PFSK-1 (cell line): ENCODE measurements at regions not wholly inside any gene's neighbourhood (a gene's known extent, or its start where the extent isn't known, plus 50 kb on each side); places are given as distances from the start of the nearest gene placed in this dataset.

Experiments
- FOXP2 ChIP-seq: optimal IDR thresholded peaks from 2 replicates; pipeline ENCODE3; 2011; ENCODE audit warnings: borderline replicate concordance, control low read depth, inconsistent platforms; ENCODE audit not compliant: insufficient read depth; ENCODE audit errors: extremely low read length, extremely low read depth
- POLR2AphosphoS5 ChIP-seq: IDR thresholded peaks from 2 replicates; pipeline ENCODE4 v1.6.1; 2012; ENCODE audit warnings: low read depth, mild to moderate bottlenecking, control low read depth, low read length, moderate library complexity
- SIN3A ChIP-seq: IDR thresholded peaks from 2 replicates; pipeline ENCODE4 v1.6.1; 2012; ENCODE audit warnings: mild to moderate bottlenecking, low read length, moderate library complexity, borderline replicate concordance; ENCODE audit not compliant: insufficient read depth
- TAF1 ChIP-seq: IDR thresholded peaks from 2 replicates; pipeline ENCODE4 v1.6.1; 2012; ENCODE audit warnings: low read length, control low read depth, borderline replicate concordance; ENCODE audit not compliant: insufficient read depth
- TF ChIP-seq, protein P1 (sequence below), 2 experiments: IDR thresholded peaks; 2 replicates each; pipeline versions ENCODE4 v1.6.1 to v1.8.0; 2011 to 2012; ENCODE audit warnings: low read depth in 2 of 2, low read length in 2 of 2, control low read depth in 1 of 2, inconsistent platforms in 1 of 2, mild to moderate bottlenecking in 1 of 2, moderate library complexity in 1 of 2; ENCODE audit not compliant: insufficient read depth in 1 of 2

DNA sequence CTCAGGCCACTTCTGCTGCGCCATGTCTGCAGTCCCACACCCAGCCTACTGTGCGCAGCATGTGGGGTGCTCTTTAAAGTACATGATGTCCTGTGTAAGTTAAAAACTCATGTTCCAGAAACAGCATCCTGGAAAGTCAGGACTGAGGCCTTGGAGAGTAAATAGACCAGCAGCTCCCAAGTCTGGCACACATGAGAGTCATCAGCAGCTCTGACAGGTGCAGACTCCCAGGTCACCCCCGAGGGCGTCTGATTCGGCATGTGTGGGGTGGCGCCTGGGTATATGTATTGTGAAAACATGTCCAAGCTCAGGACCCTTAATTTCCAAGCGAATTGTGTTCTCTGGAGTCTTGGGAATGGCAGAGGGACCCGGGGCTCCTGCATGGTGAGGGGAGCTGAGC is 120.1 kb upstream of the RUNX3 start:
- TF ChIP-seq FOXP2 (no peak), POLR2AphosphoS5 (no peak), SIN3A (no peak), TAF1 (no peak)
- TF ChIP-seq, protein P1, sequence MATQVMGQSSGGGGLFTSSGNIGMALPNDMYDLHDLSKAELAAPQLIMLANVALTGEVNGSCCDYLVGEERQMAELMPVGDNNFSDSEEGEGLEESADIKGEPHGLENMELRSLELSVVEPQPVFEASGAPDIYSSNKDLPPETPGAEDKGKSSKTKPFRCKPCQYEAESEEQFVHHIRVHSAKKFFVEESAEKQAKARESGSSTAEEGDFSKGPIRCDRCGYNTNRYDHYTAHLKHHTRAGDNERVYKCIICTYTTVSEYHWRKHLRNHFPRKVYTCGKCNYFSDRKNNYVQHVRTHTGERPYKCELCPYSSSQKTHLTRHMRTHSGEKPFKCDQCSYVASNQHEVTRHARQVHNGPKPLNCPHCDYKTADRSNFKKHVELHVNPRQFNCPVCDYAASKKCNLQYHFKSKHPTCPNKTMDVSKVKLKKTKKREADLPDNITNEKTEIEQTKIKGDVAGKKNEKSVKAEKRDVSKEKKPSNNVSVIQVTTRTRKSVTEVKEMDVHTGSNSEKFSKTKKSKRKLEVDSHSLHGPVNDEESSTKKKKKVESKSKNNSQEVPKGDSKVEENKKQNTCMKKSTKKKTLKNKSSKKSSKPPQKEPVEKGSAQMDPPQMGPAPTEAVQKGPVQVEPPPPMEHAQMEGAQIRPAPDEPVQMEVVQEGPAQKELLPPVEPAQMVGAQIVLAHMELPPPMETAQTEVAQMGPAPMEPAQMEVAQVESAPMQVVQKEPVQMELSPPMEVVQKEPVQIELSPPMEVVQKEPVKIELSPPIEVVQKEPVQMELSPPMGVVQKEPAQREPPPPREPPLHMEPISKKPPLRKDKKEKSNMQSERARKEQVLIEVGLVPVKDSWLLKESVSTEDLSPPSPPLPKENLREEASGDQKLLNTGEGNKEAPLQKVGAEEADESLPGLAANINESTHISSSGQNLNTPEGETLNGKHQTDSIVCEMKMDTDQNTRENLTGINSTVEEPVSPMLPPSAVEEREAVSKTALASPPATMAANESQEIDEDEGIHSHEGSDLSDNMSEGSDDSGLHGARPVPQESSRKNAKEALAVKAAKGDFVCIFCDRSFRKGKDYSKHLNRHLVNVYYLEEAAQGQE (IDR thresholded peaks at IDR 0.05; ENCODE audit: insufficient read depth in 1 of 2, low read depth in 2 of 2, low read length in 2 of 2), result no peak

DNA sequence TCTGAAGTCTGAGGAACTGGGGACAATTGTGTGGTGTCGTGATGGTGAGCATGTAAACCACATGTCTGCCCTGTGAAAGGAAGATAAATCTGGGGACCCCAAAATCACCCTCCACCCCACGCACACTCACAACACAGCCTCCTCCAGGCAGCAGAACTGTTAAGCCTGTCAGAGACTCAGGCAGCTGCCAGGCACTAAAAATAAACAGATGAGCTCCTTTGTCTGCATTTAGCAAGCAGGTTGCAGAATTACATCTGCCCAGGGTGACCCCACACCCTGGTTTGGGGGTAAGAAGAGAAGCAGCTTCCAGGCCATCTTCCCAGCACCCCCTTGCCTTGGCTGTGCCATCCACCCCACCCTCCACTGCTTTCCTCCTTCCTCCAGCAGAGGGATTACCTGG is 119.1 kb upstream of the RUNX3 start:
- TF ChIP-seq TAF1 (no peak), FOXP2 (no peak)

DNA sequence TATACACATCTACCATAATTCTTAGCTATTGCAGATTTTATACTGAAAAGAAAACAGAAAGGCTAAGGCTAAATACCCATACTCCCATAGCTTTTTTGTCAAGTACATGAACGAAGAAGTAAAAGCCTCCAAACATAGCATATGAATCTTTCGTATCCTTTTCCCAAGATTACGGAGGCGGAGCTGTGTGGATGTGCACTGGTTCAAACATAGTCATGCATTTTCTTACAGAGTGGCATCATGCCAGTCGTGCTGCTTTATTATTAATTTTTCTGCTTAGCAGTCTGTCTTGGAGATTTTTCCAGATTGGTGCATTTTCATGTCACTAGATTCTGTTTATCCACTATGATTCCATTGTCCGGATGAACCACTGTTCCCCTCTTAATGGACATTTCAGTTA is 118.7 kb upstream of the RUNX3 start:
- TF ChIP-seq FOXP2, result no peak
- TF ChIP-seq TAF1, result no peak
- no peak for TF ChIP-seq SIN3A
- no peak for TF ChIP-seq POLR2AphosphoS5
- TF ChIP-seq, protein P1 (IDR thresholded peaks at IDR 0.05; ENCODE audit: insufficient read depth in 1 of 2, low read depth in 2 of 2, low read length in 2 of 2), result no peak

DNA sequence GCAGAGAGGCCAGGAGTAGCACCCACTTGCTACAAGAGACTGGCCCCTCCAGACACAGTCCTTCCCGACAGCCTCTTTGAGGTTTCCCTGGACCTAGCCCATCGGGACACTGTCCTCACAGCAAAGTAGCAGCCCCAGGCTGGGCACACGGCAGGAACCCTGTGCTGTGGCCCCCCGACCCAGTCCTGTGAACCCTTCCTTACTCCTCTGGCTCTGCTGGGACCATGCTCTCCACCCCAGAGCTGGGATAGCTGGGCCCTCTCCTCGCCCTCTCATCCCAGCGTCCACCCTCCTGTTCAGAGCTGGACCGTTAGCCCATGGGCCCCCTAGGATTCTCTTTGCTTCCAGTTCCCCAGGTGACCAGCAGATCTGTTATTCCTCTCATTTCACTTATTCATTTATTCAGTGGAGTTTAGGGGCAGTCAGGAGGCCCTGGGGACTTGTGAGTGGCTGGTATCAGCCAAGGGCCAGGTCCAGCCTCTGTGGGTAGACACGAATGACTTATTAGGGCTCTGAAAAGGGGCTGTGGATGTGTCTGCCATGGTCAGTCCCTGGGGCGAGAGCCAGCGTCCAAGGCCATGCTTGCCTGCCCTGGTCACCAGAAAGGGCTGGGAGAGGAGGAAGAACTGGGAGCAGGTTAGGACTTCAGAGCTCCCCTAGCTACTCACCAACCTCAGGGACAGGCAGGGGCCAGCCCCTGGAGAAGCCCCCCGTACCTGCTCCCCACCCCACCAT is 117.6 kb upstream of the RUNX3 start:
- TF ChIP-seq SIN3A, result no peak
- TF ChIP-seq POLR2AphosphoS5, result no peak
- no peak for TF ChIP-seq TAF1
- TF ChIP-seq, protein P1 (IDR thresholded peaks at IDR 0.05; ENCODE audit: insufficient read depth in 1 of 2, low read depth in 2 of 2, low read length in 2 of 2), result no peak
- TF ChIP-seq FOXP2, result no peak

DNA sequence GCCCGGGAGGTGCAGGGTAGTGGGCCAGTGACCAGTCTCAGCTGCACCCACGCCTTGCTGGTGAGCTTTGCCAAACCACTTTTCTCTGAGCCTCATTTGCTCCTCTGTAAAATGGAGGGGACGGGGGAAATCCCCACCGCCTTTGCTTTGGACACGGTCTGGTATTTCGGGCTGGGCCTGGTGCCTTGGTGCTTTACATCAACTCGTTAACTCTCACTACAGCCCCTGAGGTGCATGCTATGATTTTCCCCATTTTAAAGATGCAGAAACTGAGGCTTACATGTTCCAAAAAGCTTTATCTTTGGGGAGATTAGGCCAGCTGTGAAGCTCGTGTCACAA is 116.1 kb upstream of the RUNX3 start:
- TF ChIP-seq POLR2AphosphoS5, result no peak
- TF ChIP-seq SIN3A, result no peak
- TF ChIP-seq FOXP2, result no peak
- TF ChIP-seq, protein P1 (IDR thresholded peaks at IDR 0.05; ENCODE audit: insufficient read depth in 1 of 2, low read depth in 2 of 2, low read length in 2 of 2), result no peak
- TF ChIP-seq TAF1, result no peak
